ENCODE measurements at regions not wholly inside any gene's neighbourhood (a gene's known extent, or its start where the extent isn't known, plus 50 kb on each side); places are given as distances from the start of the nearest gene placed in this dataset.

DNA sequence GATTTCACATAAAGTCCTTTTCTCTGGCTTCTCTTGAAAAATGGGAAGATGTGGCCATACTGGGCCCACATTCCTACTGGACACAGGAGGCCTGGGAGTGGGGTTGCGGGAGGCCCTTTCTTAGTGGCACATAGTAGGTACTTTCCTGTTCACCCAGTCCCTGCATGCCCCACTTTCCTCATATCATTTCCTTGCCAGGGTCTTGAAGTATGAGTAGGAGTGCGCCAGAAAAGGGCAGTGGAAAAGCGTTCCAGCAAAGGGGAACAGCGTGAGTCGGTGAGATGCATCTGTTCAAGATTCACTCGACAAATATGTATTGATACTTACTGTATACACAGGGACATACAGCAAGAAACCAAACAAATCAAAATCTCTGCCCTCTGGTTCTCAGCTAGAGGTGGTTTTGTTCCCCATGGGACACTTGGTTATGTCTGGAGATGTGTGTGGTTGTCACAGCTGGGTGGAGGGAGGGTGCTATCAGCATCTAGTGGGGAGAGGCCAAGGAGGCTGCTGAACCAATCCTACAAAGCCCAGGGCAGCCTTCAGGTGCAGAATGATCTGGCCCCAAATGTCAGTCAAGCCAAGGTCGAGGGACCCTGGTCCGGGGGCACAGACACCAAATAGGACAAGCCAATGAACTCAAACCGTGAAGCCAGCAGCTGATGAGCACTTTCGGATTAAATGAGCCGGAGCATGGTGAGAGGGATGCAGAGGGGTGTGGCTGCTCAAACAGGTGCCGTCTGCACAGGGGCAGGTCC is 151.4 kb downstream of the CEBPB start:
- TF ChIP-seq, protein P1, sequence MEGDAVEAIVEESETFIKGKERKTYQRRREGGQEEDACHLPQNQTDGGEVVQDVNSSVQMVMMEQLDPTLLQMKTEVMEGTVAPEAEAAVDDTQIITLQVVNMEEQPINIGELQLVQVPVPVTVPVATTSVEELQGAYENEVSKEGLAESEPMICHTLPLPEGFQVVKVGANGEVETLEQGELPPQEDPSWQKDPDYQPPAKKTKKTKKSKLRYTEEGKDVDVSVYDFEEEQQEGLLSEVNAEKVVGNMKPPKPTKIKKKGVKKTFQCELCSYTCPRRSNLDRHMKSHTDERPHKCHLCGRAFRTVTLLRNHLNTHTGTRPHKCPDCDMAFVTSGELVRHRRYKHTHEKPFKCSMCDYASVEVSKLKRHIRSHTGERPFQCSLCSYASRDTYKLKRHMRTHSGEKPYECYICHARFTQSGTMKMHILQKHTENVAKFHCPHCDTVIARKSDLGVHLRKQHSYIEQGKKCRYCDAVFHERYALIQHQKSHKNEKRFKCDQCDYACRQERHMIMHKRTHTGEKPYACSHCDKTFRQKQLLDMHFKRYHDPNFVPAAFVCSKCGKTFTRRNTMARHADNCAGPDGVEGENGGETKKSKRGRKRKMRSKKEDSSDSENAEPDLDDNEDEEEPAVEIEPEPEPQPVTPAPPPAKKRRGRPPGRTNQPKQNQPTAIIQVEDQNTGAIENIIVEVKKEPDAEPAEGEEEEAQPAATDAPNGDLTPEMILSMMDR (IDR thresholded peaks at IDR 0.05; ENCODE audit: low read length): no peak
- no peak for TF ChIP-seq EZH2phosphoT487 (IDR thresholded peaks at IDR 0.05; ENCODE audit: low read length)
- no peak for TF ChIP-seq EZH2 (optimal IDR thresholded peaks at IDR 0.05; ENCODE audit: low read depth, low read length)
